ENCODE measurements at regions not wholly inside any gene's neighbourhood (a gene's known extent, or its start where the extent isn't known, plus 50 kb on each side); places are given as distances from the start of the nearest gene placed in this dataset.

DNA sequence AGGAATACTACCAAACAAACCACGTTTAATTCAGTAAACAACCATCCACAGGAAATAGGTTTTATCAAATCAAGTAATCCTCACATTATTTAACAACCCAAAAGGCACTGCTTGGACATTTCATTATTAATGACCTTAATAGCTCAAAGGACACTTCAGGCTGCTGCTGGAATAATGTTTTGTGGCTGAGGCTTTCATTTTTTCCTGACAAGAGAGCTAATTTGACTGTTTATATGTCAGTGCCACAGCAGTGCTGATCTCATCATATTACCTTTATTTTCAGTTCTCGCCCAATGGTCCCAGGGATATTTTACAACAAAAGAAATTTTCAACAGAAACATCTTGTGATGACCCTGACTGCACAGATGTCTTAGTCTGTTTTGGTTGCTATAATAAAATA lies 589.8 kb upstream of the GRAMD2B start:
- no peak for TF ChIP-seq STAG1 (CRISPR knock-in tag; IDR thresholded peaks at IDR 0.05)
- no peak for TF ChIP-seq FOSL1 (CRISPR knock-in tag; IDR thresholded peaks at IDR 0.05; ENCODE audit: borderline replicate concordance)
- TF ChIP-seq, protein P1, sequence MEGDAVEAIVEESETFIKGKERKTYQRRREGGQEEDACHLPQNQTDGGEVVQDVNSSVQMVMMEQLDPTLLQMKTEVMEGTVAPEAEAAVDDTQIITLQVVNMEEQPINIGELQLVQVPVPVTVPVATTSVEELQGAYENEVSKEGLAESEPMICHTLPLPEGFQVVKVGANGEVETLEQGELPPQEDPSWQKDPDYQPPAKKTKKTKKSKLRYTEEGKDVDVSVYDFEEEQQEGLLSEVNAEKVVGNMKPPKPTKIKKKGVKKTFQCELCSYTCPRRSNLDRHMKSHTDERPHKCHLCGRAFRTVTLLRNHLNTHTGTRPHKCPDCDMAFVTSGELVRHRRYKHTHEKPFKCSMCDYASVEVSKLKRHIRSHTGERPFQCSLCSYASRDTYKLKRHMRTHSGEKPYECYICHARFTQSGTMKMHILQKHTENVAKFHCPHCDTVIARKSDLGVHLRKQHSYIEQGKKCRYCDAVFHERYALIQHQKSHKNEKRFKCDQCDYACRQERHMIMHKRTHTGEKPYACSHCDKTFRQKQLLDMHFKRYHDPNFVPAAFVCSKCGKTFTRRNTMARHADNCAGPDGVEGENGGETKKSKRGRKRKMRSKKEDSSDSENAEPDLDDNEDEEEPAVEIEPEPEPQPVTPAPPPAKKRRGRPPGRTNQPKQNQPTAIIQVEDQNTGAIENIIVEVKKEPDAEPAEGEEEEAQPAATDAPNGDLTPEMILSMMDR (CRISPR knock-in tag; IDR thresholded peaks at IDR 0.05) = no peak
- TF ChIP-seq ZNF432 (CRISPR knock-in tag; IDR thresholded peaks at IDR 0.05; ENCODE audit: borderline replicate concordance) = no peak
- no peak for TF ChIP-seq EP300 (IDR thresholded peaks at IDR 0.05; ENCODE audit: low read depth in 2 of 2, low read length in 2 of 2)
- no peak for TF ChIP-seq EP300 (CRISPR knock-in tag; IDR thresholded peaks at IDR 0.05; ENCODE audit: borderline replicate concordance)
- no peak for TF ChIP-seq HCFC1 (IDR thresholded peaks at IDR 0.05; ENCODE audit: low read depth, low read length)
- TF ChIP-seq ONECUT2 (CRISPR knock-in tag; IDR thresholded peaks at IDR 0.05) = no peak
- TF ChIP-seq ZNF264 (CRISPR knock-in tag; IDR thresholded peaks at IDR 0.05) = no peak

Data from HepG2 (cell line).